Caco-2 (cell line): ENCODE measurements at regions not wholly inside any gene's neighbourhood (a gene's known extent, or its start where the extent isn't known, plus 50 kb on each side); places are given as distances from the start of the nearest gene placed in this dataset.

Experiments used
- BruUV-seq: library from RNA; stranded (reverse); fragments of 400-500 nt; replicated peaks from 2 replicates; lab custom pipeline; 2021; lab: Mats Ljungman, UMichigan
- CTCF ChIA-PET: fragments of 300-600 bp; sonication (Branson Sonifier 250); formaldehyde crosslinking; loops from one replicate; lab custom pipeline; 2022; ENCODE audit warnings: antibody characterized with exemption; lab: Charles Lee
- POLR2A ChIA-PET: fragments of 300-600 bp; sonication (Branson Sonifier 250); formaldehyde crosslinking; loops from one replicate; lab custom pipeline; 2022; ENCODE audit warnings: antibody characterized with exemption; lab: Charles Lee
- DNase-seq, 2 experiments: peaks; one replicate each; pipeline versions ENCODE4 v3.0.0 to v3.0.0-alpha.2; 2020 to 2022
- H3K27me3 ChIP-seq: replicated peaks from 2 replicates; pipeline ENCODE4 v1.6.0; 2011; ENCODE audit warnings: low read length; ENCODE audit not compliant: control insufficient read depth, insufficient read depth
- H3K36me3 ChIP-seq: 2 replicates; pipeline ENCODE4 v1.5.1; 2011; ENCODE audit warnings: low read length; ENCODE audit not compliant: control insufficient read depth, insufficient read depth
- H3K4me1 ChIP-seq: fragments of 250-450 bp; sonication (Bioruptor Pico); 2 replicates; pipeline ENCODE4 v1.5.1; 2020; ENCODE audit warnings: mild to moderate bottlenecking
- H3K4me3 ChIP-seq: 2 replicates; pipeline ENCODE4 v1.5.1; 2011; ENCODE audit warnings: low read depth, mild to moderate bottlenecking, control low read depth, low read length
- H3K9me3 ChIP-seq: fragments of 250-450 bp; sonication (Bioruptor Pico); 2 replicates; pipeline ENCODE4 v1.5.1; 2020; ENCODE audit warnings: mild to moderate bottlenecking, moderate library complexity
- H3K27ac Mint-ChIP-seq: one replicate; pipeline ENCODE4 v1.8.0; 2022; ENCODE audit warnings: mixed read lengths; ENCODE audit not compliant: unreplicated experiment
- H3K27me3 Mint-ChIP-seq: one replicate; pipeline ENCODE4 v1.8.0; 2022; ENCODE audit warnings: mixed read lengths; ENCODE audit not compliant: insufficient read depth, unreplicated experiment
- H3K36me3 Mint-ChIP-seq: one replicate; pipeline ENCODE4 v1.8.0; 2022; ENCODE audit warnings: mild to moderate bottlenecking, mixed read lengths; ENCODE audit not compliant: insufficient read depth, unreplicated experiment
- H3K4me1 Mint-ChIP-seq: one replicate; pipeline ENCODE4 v1.8.0; 2022; ENCODE audit warnings: low read depth, mixed read lengths; ENCODE audit not compliant: unreplicated experiment
- H3K4me3 Mint-ChIP-seq: one replicate; pipeline ENCODE4 v1.8.0; 2022; ENCODE audit warnings: mild to moderate bottlenecking, moderate library complexity, mixed read lengths; ENCODE audit not compliant: unreplicated experiment
- H3K9me3 Mint-ChIP-seq: one replicate; pipeline ENCODE4 v1.8.0; 2022; ENCODE audit warnings: mixed read lengths; ENCODE audit not compliant: unreplicated experiment
- intact Hi-C: fragments of 100-400 bp; cut with micrococcal nuclease; formaldehyde crosslinking; loops from one replicate; pipeline ENCODE4 v1.10.0; 2022; ENCODE audit not compliant: unreplicated experiment
- TF ChIP-seq, protein P1 (sequence below), 2 experiments: fragments of 200-600 bp in 1 of 2; IDR thresholded peaks; 1 replicate in 1 of 2; 2 replicates in 1 of 2; pipeline versions ENCODE4 v1.5.1 to v1.8.0; 2011 to 2022; ENCODE audit warnings: antibody characterized with exemption in 1 of 2, control low read depth in 1 of 2, inconsistent platforms in 1 of 2, low read depth in 1 of 2, low read length in 1 of 2, mild to moderate bottlenecking in 1 of 2, moderate library complexity in 1 of 2; ENCODE audit not compliant: insufficient read depth in 1 of 2, severe bottlenecking in 1 of 2, unreplicated experiment in 1 of 2

DNA sequence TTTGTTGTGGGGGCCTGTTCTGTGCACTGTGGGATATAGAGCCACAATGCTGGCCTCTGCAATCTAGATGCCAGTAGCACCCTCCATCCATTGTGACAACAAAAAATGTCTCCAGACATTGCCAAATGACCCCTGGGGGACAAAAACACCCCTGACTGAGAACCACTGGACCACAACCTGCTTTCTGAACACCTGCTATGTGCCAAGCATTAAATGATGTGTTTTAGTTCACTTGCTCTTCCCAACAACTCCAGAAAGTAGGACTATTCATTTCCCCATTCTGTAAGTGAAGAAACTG is 367.0 kb upstream of the ERCC4 start:
- CTCF ChIA-PET = no interaction called here
- BruUV-seq = no TSS peak

DNA sequence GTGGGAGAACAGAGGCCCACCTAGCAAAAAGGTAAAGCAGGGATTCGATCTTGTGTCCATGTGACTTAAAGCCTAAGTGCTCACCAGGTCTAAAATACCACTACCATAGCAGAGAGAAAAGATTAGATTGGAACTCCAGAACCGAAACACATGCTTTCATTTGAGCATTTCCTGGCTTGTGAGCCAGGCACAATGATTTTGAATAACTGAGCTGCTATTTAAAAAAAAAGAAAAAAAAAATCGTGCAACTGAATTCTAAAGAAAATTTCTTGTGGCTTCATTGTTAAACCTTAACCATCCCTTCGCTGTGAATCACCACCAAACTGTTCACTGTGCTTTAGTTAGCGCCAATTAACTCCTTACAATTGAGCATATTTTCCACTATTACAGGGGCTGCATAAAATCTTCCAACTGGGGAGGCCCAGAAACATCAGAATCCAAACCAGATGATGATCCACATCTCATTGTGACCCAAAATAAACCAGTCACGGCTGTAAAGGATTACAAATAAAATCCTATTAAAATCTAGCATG is 366.4 kb upstream of the ERCC4 start:
- H3K4me1 ChIP-seq = no peaks in the 10 kb centered on the region
- no peak overlapping the region for H3K4me3 ChIP-seq
- ChIA-PET POLR2A (no interaction called here), CTCF (no interaction called here)
- no peaks in the 10 kb centered on the region for H3K9me3 ChIP-seq
- no peaks in the 10 kb centered on the region for H3K27me3 ChIP-seq
- H3K4me1 Mint-ChIP-seq = no peaks in the 10 kb centered on the region
- H3K36me3 Mint-ChIP-seq = no peaks in the 10 kb centered on the region
- no peak for DNase-seq
- TF ChIP-seq, protein P1, sequence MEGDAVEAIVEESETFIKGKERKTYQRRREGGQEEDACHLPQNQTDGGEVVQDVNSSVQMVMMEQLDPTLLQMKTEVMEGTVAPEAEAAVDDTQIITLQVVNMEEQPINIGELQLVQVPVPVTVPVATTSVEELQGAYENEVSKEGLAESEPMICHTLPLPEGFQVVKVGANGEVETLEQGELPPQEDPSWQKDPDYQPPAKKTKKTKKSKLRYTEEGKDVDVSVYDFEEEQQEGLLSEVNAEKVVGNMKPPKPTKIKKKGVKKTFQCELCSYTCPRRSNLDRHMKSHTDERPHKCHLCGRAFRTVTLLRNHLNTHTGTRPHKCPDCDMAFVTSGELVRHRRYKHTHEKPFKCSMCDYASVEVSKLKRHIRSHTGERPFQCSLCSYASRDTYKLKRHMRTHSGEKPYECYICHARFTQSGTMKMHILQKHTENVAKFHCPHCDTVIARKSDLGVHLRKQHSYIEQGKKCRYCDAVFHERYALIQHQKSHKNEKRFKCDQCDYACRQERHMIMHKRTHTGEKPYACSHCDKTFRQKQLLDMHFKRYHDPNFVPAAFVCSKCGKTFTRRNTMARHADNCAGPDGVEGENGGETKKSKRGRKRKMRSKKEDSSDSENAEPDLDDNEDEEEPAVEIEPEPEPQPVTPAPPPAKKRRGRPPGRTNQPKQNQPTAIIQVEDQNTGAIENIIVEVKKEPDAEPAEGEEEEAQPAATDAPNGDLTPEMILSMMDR (IDR thresholded peaks at IDR 0.05; ENCODE audit: insufficient read depth in 1 of 2, low read depth in 1 of 2, low read length in 1 of 2, severe bottlenecking in 1 of 2, unreplicated experiment in 1 of 2) = no peak
- no TSS peak for BruUV-seq
- no peak overlapping the region for H3K27ac Mint-ChIP-seq
- peaks cover 4% of the 10 kb centered on the region for H3K27me3 Mint-ChIP-seq
- no peaks in the 10 kb centered on the region for H3K36me3 ChIP-seq
- no peak overlapping the region for H3K4me3 Mint-ChIP-seq
- no peaks in the 10 kb centered on the region for H3K9me3 Mint-ChIP-seq
- intact Hi-C loops = no loop called here

More for the DNA sequence above, 367.0 kb upstream of the ERCC4 start:
- Mint-ChIP-seq H3K4me1 (no peaks in the 10 kb centered on the region), H3K9me3 (no peaks in the 10 kb centered on the region), H3K4me3 (no peak overlapping the region), H3K27me3 (peaks cover 4% of the 10 kb centered on the region), H3K27ac (no peak overlapping the region), H3K36me3 (no peaks in the 10 kb centered on the region)
- no peaks in the 10 kb centered on the region for H3K4me1 ChIP-seq
- no peaks in the 10 kb centered on the region for H3K9me3 ChIP-seq
- TF ChIP-seq, protein P1 (IDR thresholded peaks at IDR 0.05; ENCODE audit: insufficient read depth in 1 of 2, low read depth in 1 of 2, low read length in 1 of 2, severe bottlenecking in 1 of 2, unreplicated experiment in 1 of 2) = no peak
- POLR2A ChIA-PET = no interaction called here
- no peak overlapping the region for H3K4me3 ChIP-seq
- intact Hi-C loops = no loop called here
- H3K36me3 ChIP-seq = no peaks in the 10 kb centered on the region
- no peaks in the 10 kb centered on the region for H3K27me3 ChIP-seq
- DNase-seq = no peak

DNA sequence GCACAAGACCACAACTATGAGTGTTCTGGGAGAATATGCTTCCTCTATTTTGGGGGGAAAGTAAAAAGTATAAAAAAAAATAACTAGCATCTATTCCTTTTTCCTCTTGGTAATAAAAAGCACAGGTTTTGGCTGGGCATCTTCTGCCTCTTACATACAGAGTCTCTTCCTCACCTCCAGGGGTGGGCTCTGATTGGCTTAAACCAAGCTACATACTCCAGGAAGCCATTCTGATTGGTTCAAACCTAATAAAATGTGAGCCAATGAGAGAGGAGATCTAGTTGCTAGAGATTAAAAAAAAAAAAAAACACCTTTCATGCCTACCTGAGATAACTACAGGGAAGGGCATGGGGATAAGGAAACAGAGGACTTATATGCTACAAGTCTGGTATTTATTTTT is 365.9 kb upstream of the ERCC4 start:
- no peaks in the 10 kb centered on the region for H3K27me3 ChIP-seq
- ChIA-PET CTCF (no interaction called here), POLR2A (no interaction called here)
- BruUV-seq = no TSS peak
- Mint-ChIP-seq H3K9me3 (no peaks in the 10 kb centered on the region), H3K27me3 (peaks cover 4% of the 10 kb centered on the region), H3K27ac (no peak overlapping the region), H3K4me1 (no peaks in the 10 kb centered on the region), H3K36me3 (no peaks in the 10 kb centered on the region), H3K4me3 (no peak overlapping the region)
- intact Hi-C loops = no loop called here
- no peaks in the 10 kb centered on the region for H3K9me3 ChIP-seq
- DNase-seq = no peak
- TF ChIP-seq, protein P1 (IDR thresholded peaks at IDR 0.05; ENCODE audit: insufficient read depth in 1 of 2, low read depth in 1 of 2, low read length in 1 of 2, severe bottlenecking in 1 of 2, unreplicated experiment in 1 of 2) = no peak
- H3K36me3 ChIP-seq = no peaks in the 10 kb centered on the region
- no peaks in the 10 kb centered on the region for H3K4me1 ChIP-seq
- H3K4me3 ChIP-seq = no peak overlapping the region
